Esophagus mucosa (tissue), 1 donor: ENCODE measurements at regions not wholly inside any gene's neighbourhood (a gene's known extent, or its start where the extent isn't known, plus 50 kb on each side); places are given as distances from the start of the nearest gene placed in this dataset.
"Not testable (repeated sequence)": the region's sequence is repeated elsewhere in the genome, so short reads cannot be mapped to it uniquely, and the experiment has no call there.

Experiments used
- ATAC-seq: fragments of 200-7000 bp; cut with Tn5 transposase; one replicate; pipeline ENCODE4 v1.9.1; 2020
- donor health status: DM: yes; HTN: yes; CAD: no.

- ATAC-seq, result peak; percentile 17
These were observed 93.2 kb upstream of the GRIN2A start for GRCh38 chr16:10275214-10275996.

- ATAC-seq, result no peak
These were observed 95.4 kb upstream of the GRIN2A start for GRCh38 chr16:10277597-10277996.

GRCh38 chr16:10280262-10281170 is 98.3 kb upstream of the GRIN2A start:
- ATAC-seq, result peak; percentile 28

- no peak for ATAC-seq
These were observed 100.1 kb upstream of the GRIN2A start for GRCh38 chr16:10282367-10282766.

GRCh38 chr16:10283246-10283645 is 101.0 kb upstream of the GRIN2A start:
- not testable (repeated sequence) for ATAC-seq

GRCh38 chr16:10290467-10291105 is 95.3 kb upstream of the ATF7IP2 start:
- not testable (repeated sequence) for ATAC-seq

- not testable (repeated sequence) for ATAC-seq
These were observed 93.7 kb upstream of the ATF7IP2 start for GRCh38 chr16:10292197-10292596.

GRCh38 chr16:10292976-10293375 is 92.9 kb upstream of the ATF7IP2 start:
- not testable (repeated sequence) for ATAC-seq

- not testable (repeated sequence) for ATAC-seq
These were observed 91.7 kb upstream of the ATF7IP2 start for GRCh38 chr16:10294153-10294552.

- no peak for ATAC-seq
These were observed 88.9 kb upstream of the ATF7IP2 start for GRCh38 chr16:10296956-10297340.

- ATAC-seq, result peak; percentile 69
These were observed 88.4 kb upstream of the ATF7IP2 start for GRCh38 chr16:10297341-10298006.

GRCh38 chr16:10300905-10301304 is 85.0 kb upstream of the ATF7IP2 start:
- no peak for ATAC-seq

- ATAC-seq, result not testable (repeated sequence)
These were observed 84.3 kb upstream of the ATF7IP2 start for GRCh38 chr16:10301547-10301946.

- ATAC-seq, result no peak
These were observed 79.9 kb upstream of the ATF7IP2 start for GRCh38 chr16:10305912-10306311.

GRCh38 chr16:10308305-10309193 is 77.3 kb upstream of the ATF7IP2 start:
- ATAC-seq, result peak; percentile 97

- ATAC-seq, result no peak
These were observed 76.5 kb upstream of the ATF7IP2 start for GRCh38 chr16:10309271-10309932.

GRCh38 chr16:10312008-10312407 is 73.9 kb upstream of the ATF7IP2 start:
- no peak for ATAC-seq

GRCh38 chr16:10312784-10313724 is 72.8 kb upstream of the ATF7IP2 start:
- no peak for ATAC-seq

GRCh38 chr16:10314317-10314716 is 71.5 kb upstream of the ATF7IP2 start:
- ATAC-seq, result no peak

- ATAC-seq, result no peak
These were observed 71.0 kb upstream of the ATF7IP2 start for GRCh38 chr16:10314811-10315210.
